Transverse colon (tissue), 4 donors: ENCODE measurements at regions not wholly inside any gene's neighbourhood (a gene's known extent, or its start where the extent isn't known, plus 50 kb on each side); places are given as distances from the start of the nearest gene placed in this dataset.

Experiments
- DNase-seq: peaks from one replicate; pipeline ENCODE4 v3.0.0-alpha.2; 2019
- H3K27ac ChIP-seq, 4 donors: fragments of 200-600 bp; sonication (generic); 2 replicates each; pipeline ENCODE4 v1.5.1; 2016 to 2018; ENCODE audit warnings: inconsistent platforms in 4 of 4
- H3K27me3 ChIP-seq: fragments of 200-600 bp; sonication (generic); 2 replicates; pipeline ENCODE4 v1.5.1; 2017; ENCODE audit warnings: inconsistent platforms
- H3K36me3 ChIP-seq, 4 donors: fragments of 200-600 bp; sonication (generic); 2 replicates each; pipeline ENCODE4 v1.5.1; 2017 to 2019; ENCODE audit warnings: inconsistent platforms in 4 of 4
- H3K4me1 ChIP-seq, 4 donors: fragments of 200-600 bp; sonication (generic); 2 replicates each; pipeline ENCODE4 v1.5.1; 2017 to 2020; ENCODE audit warnings: inconsistent platforms in 4 of 4
- H3K4me3 ChIP-seq, 4 donors: fragments of 200-600 bp; sonication (generic); 1 replicate in 1 of 4; 2 replicates in 3 of 4; pipeline versions ENCODE4 v1.5.1 to v1.6.1; 2017 to 2019; ENCODE audit warnings: inconsistent platforms in 4 of 4
- H3K9me3 ChIP-seq, 2 donors: fragments of 200-600 bp; sonication (generic); 2 replicates each; pipeline ENCODE4 v1.5.1; 2017 to 2019; ENCODE audit warnings: inconsistent platforms in 2 of 2
- CTCF ChIP-seq, 5 experiments: fragments of 200-600 bp in 3 of 5; fragments of 450-650 bp in 2 of 5; sonication (generic) in 3 of 5; IDR thresholded peaks; 1 replicate in 2 of 5; 2 replicates in 3 of 5; pipeline ENCODE4 v1.5.1; 2016 to 2017; ENCODE audit warnings: antibody characterized with exemption in 5 of 5, inconsistent platforms in 3 of 5, mild to moderate bottlenecking in 2 of 5, moderate library complexity in 1 of 5
- EP300 ChIP-seq: sonication (generic); formaldehyde crosslinking; IDR thresholded peaks from one replicate; pipeline ENCODE4 v1.6.1; 2017; ENCODE audit warnings: antibody characterized with exemption, low read depth
- POLR2A ChIP-seq: fragments of 450-650 bp; IDR thresholded peaks from one replicate; pipeline ENCODE4 v1.6.1; 2016; ENCODE audit warnings: antibody characterized with exemption, mild to moderate bottlenecking, moderate library complexity
- POLR2AphosphoS5 ChIP-seq, 3 donors: sonication (generic); formaldehyde crosslinking; IDR thresholded peaks; one replicate each; pipeline ENCODE4 v1.6.1; 2016; ENCODE audit warnings: antibody characterized with exemption in 3 of 3
- WGBS, 2 donors: methylation state at CpG; one replicate each; pipeline ENCODE4 v1.1.5; 2018; ENCODE audit warnings: low coverage in 1 of 2; 5-methylcytosine and 5-hydroxymethylcytosine counted together
- in situ Hi-C, 4 donors: fragments of 200-750 bp; cut with MboI; loops; one replicate each; pipeline versions ENCODE4 v1.15.0 to v1.15.1; 2017; ENCODE audit warnings: low sequenced_read_pairs in 3 of 4, low pct_ligation_motif_present in 1 of 4, low pct_unique_long_range_greater_than_20kb in 1 of 4
- intact Hi-C: fragments of 100-400 bp; cut with DNase I; formaldehyde crosslinking; loops from one replicate; pipeline ENCODE4 v1.15.1; 2023; ENCODE audit warnings: low total_unique reads

- Histone ChIP-seq H3K4me3 (no peak overlapping the region), H3K9me3 (no peaks in the 10 kb centered on the region), H3K27ac (no peak overlapping the region), H3K27me3 (no peaks in the 10 kb centered on the region), H3K4me1 (peaks cover 0 to 9% (median 2%) of the 10 kb centered on the region in 4 donors), H3K36me3 (no peaks in the 10 kb centered on the region)
- DNase-seq: no peak
- intact Hi-C loops: no loop called here
- TF ChIP-seq EP300 (no peak), POLR2AphosphoS5 (IDR thresholded peaks at IDR 0.05) (no peak), POLR2A (no peak), CTCF (IDR thresholded peaks at IDR 0.05) (no peak)
- in situ Hi-C loops: no loop called here
These were observed 148.0 kb upstream of the MEOX2 start for GRCh38 chr7:15834446-15834845.

- Histone ChIP-seq H3K9me3 (no peaks in the 10 kb centered on the region), H3K36me3 (no peaks in the 10 kb centered on the region), H3K4me1 (peaks cover 0 to 9% (median 2%) of the 10 kb centered on the region in 4 donors), H3K4me3 (no peak overlapping the region), H3K27ac (no peak overlapping the region), H3K27me3 (no peaks in the 10 kb centered on the region)
- peak; percentile 49 for DNase-seq
- TF ChIP-seq POLR2AphosphoS5 (IDR thresholded peaks at IDR 0.05) (no peak), CTCF (IDR thresholded peaks at IDR 0.05) (no peak), POLR2A (no peak), EP300 (no peak)
- intact Hi-C loops (no loop called here), in situ Hi-C loops (no loop called here)
- WGBS, 2 donors: 26 to 40% methylated on average over 1 of the region's 1 CpG
These were observed 146.5 kb upstream of the MEOX2 start for GRCh38 chr7:15832996-15833395.

GRCh38 chr7:15831606-15832005 lies 145.1 kb upstream of the MEOX2 start:
- DNase-seq: no peak
- 68 to 71% methylated on average over 3 of the region's 3 CpGs for WGBS, 2 donors
- no peaks in the 10 kb centered on the region for H3K36me3 ChIP-seq
- intact Hi-C loops (no loop called here), in situ Hi-C loops (no loop called here)
- no peak overlapping the region for H3K4me3 ChIP-seq
- H3K27me3 ChIP-seq: no peaks in the 10 kb centered on the region
- TF ChIP-seq POLR2AphosphoS5 (IDR thresholded peaks at IDR 0.05): no peak
- TF ChIP-seq EP300: no peak
- TF ChIP-seq CTCF (IDR thresholded peaks at IDR 0.05): no peak
- no peak for TF ChIP-seq POLR2A
- peaks cover 0 to 9% (median 2%) of the 10 kb centered on the region in 4 donors for H3K4me1 ChIP-seq
- no peak overlapping the region for H3K27ac ChIP-seq
- H3K9me3 ChIP-seq: no peaks in the 10 kb centered on the region

GRCh38 chr7:15829691-15830090 lies 143.2 kb upstream of the MEOX2 start:
- no peak overlapping the region for H3K27ac ChIP-seq
- no peak for DNase-seq
- WGBS, 2 donors: 84 to 89% methylated on average over 2 to 3 of the region's 3 CpGs
- in situ Hi-C loops: no loop called here
- H3K36me3 ChIP-seq: no peaks in the 10 kb centered on the region
- TF ChIP-seq POLR2AphosphoS5 (IDR thresholded peaks at IDR 0.05) (no peak), POLR2A (no peak), CTCF (IDR thresholded peaks at IDR 0.05) (no peak), EP300 (no peak)
- no peak overlapping the region for H3K4me3 ChIP-seq
- peaks cover 0 to 9% (median 2%) of the 10 kb centered on the region in 4 donors for H3K4me1 ChIP-seq
- no peaks in the 10 kb centered on the region for H3K9me3 ChIP-seq
- intact Hi-C loops: no loop called here
- H3K27me3 ChIP-seq: no peaks in the 10 kb centered on the region
